OCI-LY1 (cell line): ENCODE measurements at regions not wholly inside any gene's neighbourhood (a gene's known extent, or its start where the extent isn't known, plus 50 kb on each side); places are given as distances from the start of the nearest gene placed in this dataset.

ENCODE experiments used
- H2AFZ ChIP-seq: fragments of 200-600 bp; sonication (generic), shearing (Covaris generic); 2 replicates; pipeline ENCODE4 v1.6.0; 2014; ENCODE audit warnings: antibody characterized with exemption, mild to moderate bottlenecking, low read length
- H3F3A ChIP-seq: fragments of 200-600 bp; sonication (generic), shearing (Covaris generic); 2 replicates; pipeline ENCODE4 v1.6.0; 2014; ENCODE audit warnings: mild to moderate bottlenecking, antibody characterized with exemption, low read length, moderate library complexity; ENCODE audit not compliant: insufficient read depth
- H3K27ac ChIP-seq: fragments of 200-600 bp; sonication (generic); 2 replicates; pipeline ENCODE4 v1.5.1; 2014; ENCODE audit warnings: low read length, mixed run types, mild to moderate bottlenecking, low read depth; ENCODE audit not compliant: poor library complexity, severe bottlenecking
- H3K27me3 ChIP-seq: fragments of 200-600 bp; sonication (generic); 2 replicates; pipeline ENCODE4 v1.6.0; 2014; ENCODE audit warnings: antibody characterized with exemption, mild to moderate bottlenecking, low read length, moderate library complexity; ENCODE audit not compliant: insufficient read depth
- H3K36me3 ChIP-seq: fragments of 200-600 bp; sonication (generic); 2 replicates; pipeline ENCODE4 v1.6.1; 2014; ENCODE audit warnings: mild to moderate bottlenecking, antibody characterized with exemption, low read length, moderate library complexity, mixed read lengths; ENCODE audit not compliant: insufficient read depth
- H3K4me1 ChIP-seq: fragments of 200-600 bp; sonication (generic); 2 replicates; pipeline ENCODE4 v1.5.1; 2014; ENCODE audit warnings: mild to moderate bottlenecking, low read length, moderate library complexity; ENCODE audit not compliant: insufficient read depth, severe bottlenecking
- H3K4me2 ChIP-seq: fragments of 200-600 bp; sonication (generic), shearing (Covaris generic); 2 replicates; pipeline ENCODE4 v1.6.1; 2014; ENCODE audit warnings: low read length
- H3K4me3 ChIP-seq: fragments of 200-600 bp; sonication (generic); 2 replicates; pipeline ENCODE4 v1.5.1; 2014; ENCODE audit warnings: low read length, low read depth, mild to moderate bottlenecking, mixed read lengths; ENCODE audit not compliant: poor library complexity, severe bottlenecking
- H3K79me2 ChIP-seq: fragments of 200-600 bp; shearing (Covaris generic); 2 replicates; pipeline ENCODE4 v1.6.1; 2016; ENCODE audit warnings: mixed run types, low read length, mixed read lengths; ENCODE audit not compliant: insufficient read depth
- H3K9ac ChIP-seq: fragments of 200-600 bp; sonication (generic), shearing (Covaris generic); 2 replicates; pipeline ENCODE4 v1.6.1; 2014; ENCODE audit warnings: mild to moderate bottlenecking, low read length, mixed read lengths
- H3K9me2 ChIP-seq: fragments of 200-600 bp; sonication (generic), shearing (Covaris generic); 2 replicates; pipeline ENCODE4 v1.6.1; 2014; ENCODE audit warnings: low read depth, mild to moderate bottlenecking, low read length, mixed read lengths
- H3K9me3 ChIP-seq: fragments of 200-600 bp; shearing (Covaris generic); 2 replicates; pipeline ENCODE4 v1.6.1; 2014; ENCODE audit warnings: low read length, mixed read lengths
- H4K20me1 ChIP-seq: fragments of 200-600 bp; sonication (generic), shearing (Covaris generic); 2 replicates; pipeline ENCODE4 v1.6.0; 2016; ENCODE audit warnings: mild to moderate bottlenecking, low read length; ENCODE audit not compliant: insufficient read depth
- EZH2 ChIP-seq: fragments of 200-600 bp; sonication (generic), shearing (Covaris generic); IDR thresholded peaks from 2 replicates; pipeline ENCODE4 v1.8.0; 2017; ENCODE audit warnings: borderline replicate concordance, mixed run types, mild to moderate bottlenecking, antibody characterized with exemption, low read length, moderate library complexity, mixed read lengths
- TF ChIP-seq, protein P1 (sequence below): fragments of 200-600 bp; sonication (generic), shearing (Covaris generic); IDR thresholded peaks from 2 replicates; pipeline ENCODE4 v1.5.1; 2017; ENCODE audit warnings: mild to moderate bottlenecking, antibody characterized with exemption, low read length, moderate library complexity, mixed read lengths

DNA sequence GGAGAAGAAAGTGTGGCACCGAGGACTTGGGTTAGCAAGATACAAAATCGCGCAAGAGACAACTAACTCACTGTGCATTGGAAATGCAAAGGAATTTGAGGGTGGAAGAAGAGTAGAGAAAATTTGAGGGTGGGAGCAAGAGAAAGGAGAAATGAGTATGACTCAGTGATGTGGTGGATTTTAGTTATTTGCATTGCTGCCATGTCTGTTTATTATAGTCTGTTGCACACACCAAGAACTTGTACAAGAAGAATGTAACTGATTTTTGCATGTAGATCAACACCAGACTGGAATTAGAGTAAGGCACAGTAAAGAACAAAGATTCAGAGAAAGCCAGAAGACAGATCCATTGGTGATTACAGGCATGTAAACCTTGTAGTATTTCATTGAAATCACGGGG lies 71.6 kb upstream of the SMIM36 start:
- H4K20me1 ChIP-seq: no peaks in the 10 kb centered on the region
- no peak overlapping the region for H2AFZ ChIP-seq
- TF ChIP-seq, protein P1, sequence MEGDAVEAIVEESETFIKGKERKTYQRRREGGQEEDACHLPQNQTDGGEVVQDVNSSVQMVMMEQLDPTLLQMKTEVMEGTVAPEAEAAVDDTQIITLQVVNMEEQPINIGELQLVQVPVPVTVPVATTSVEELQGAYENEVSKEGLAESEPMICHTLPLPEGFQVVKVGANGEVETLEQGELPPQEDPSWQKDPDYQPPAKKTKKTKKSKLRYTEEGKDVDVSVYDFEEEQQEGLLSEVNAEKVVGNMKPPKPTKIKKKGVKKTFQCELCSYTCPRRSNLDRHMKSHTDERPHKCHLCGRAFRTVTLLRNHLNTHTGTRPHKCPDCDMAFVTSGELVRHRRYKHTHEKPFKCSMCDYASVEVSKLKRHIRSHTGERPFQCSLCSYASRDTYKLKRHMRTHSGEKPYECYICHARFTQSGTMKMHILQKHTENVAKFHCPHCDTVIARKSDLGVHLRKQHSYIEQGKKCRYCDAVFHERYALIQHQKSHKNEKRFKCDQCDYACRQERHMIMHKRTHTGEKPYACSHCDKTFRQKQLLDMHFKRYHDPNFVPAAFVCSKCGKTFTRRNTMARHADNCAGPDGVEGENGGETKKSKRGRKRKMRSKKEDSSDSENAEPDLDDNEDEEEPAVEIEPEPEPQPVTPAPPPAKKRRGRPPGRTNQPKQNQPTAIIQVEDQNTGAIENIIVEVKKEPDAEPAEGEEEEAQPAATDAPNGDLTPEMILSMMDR: no peak
- TF ChIP-seq EZH2: no peak
- H3K4me1 ChIP-seq: no peaks in the 10 kb centered on the region
- no peaks in the 10 kb centered on the region for H3K9me2 ChIP-seq
- no peak overlapping the region for H3K9ac ChIP-seq
- H3K9me3 ChIP-seq: no peaks in the 10 kb centered on the region
- H3K4me2 ChIP-seq: no peak overlapping the region
- H3K4me3 ChIP-seq: no peak overlapping the region
- peaks cover 3% of the 10 kb centered on the region; the same call in 1 of the 2 replicates for H3K27me3 ChIP-seq
- no peaks in the 10 kb centered on the region for H3F3A ChIP-seq
- H3K79me2 ChIP-seq: no peaks in the 10 kb centered on the region
- H3K36me3 ChIP-seq: no peaks in the 10 kb centered on the region
- H3K27ac ChIP-seq: no peak overlapping the region

DNA sequence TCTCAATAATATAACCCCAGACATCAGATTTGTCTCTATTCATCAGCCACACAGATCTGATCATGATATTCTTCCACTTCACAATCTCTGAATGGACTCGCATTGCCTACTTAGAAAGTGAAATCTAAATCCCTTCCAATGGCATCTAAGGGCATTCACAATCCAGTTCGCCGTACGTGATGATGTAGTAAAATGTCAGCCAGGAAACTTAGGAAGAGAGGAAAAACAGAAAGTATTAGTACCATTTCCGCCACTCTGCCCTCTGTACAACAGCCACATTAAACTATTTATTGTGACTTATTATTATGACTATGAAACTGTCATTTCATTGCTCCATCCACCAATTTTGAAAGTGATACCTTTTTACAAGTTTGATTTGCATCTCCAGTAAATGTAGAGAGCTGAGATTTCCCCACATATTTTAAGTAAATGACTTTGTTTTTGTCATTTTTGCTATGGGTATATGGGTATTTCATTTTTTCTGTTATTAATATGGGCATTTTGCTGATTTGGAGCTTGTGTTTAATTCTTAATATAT lies 69.4 kb upstream of the SMIM36 start:
- no peaks in the 10 kb centered on the region for H3K4me1 ChIP-seq
- H3K4me3 ChIP-seq: no peak overlapping the region
- H3K27ac ChIP-seq: no peak overlapping the region
- no peak for TF ChIP-seq EZH2
- TF ChIP-seq, protein P1: no peak
- H3F3A ChIP-seq: no peaks in the 10 kb centered on the region
- no peak overlapping the region for H3K9ac ChIP-seq
- no peak overlapping the region for H2AFZ ChIP-seq
- H4K20me1 ChIP-seq: no peaks in the 10 kb centered on the region
- no peaks in the 10 kb centered on the region for H3K9me2 ChIP-seq
- H3K4me2 ChIP-seq: no peak overlapping the region
- peaks cover 3% of the 10 kb centered on the region; the same call in 1 of the 2 replicates for H3K27me3 ChIP-seq
- H3K79me2 ChIP-seq: no peaks in the 10 kb centered on the region
- no peaks in the 10 kb centered on the region for H3K36me3 ChIP-seq
- no peaks in the 10 kb centered on the region for H3K9me3 ChIP-seq

DNA sequence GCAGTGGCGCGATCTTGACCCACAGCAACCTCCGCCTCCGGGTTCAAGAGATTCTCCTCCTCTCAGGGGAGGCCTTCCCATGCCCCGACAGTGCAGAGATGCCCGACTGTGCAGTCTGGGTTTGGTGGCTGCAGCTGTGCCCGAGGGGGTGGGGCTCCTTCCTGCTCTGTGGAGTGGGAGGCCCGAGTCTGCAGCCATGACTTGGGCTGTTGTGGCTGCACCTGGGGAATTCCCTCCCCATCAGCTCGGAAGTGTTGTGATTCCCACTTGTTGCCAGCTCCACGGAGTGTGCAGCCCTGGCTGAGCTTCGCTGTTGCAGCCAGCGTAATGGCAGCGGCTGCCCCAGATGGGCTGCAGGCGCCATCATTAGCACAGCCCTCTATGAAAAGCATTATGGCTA lies 66.4 kb upstream of the SMIM36 start:
- Histone ChIP-seq H3K9me2 (no peaks in the 10 kb centered on the region), H3K9ac (no peak overlapping the region), H2AFZ (no peak overlapping the region), H3K4me2 (no peak overlapping the region), H3K36me3 (no peaks in the 10 kb centered on the region), H3F3A (no peaks in the 10 kb centered on the region), H3K9me3 (no peaks in the 10 kb centered on the region), H3K79me2 (no peaks in the 10 kb centered on the region), H3K27me3 (no peaks in the 10 kb centered on the region), H3K4me3 (no peak overlapping the region), H3K4me1 (no peaks in the 10 kb centered on the region), H4K20me1 (no peaks in the 10 kb centered on the region), H3K27ac (no peak overlapping the region)
- no peak for TF ChIP-seq EZH2
- TF ChIP-seq, protein P1: no peak
